ENCODE measurements at regions not wholly inside any gene's neighbourhood (a gene's known extent, or its start where the extent isn't known, plus 50 kb on each side); places are given as distances from the start of the nearest gene placed in this dataset.

DNA sequence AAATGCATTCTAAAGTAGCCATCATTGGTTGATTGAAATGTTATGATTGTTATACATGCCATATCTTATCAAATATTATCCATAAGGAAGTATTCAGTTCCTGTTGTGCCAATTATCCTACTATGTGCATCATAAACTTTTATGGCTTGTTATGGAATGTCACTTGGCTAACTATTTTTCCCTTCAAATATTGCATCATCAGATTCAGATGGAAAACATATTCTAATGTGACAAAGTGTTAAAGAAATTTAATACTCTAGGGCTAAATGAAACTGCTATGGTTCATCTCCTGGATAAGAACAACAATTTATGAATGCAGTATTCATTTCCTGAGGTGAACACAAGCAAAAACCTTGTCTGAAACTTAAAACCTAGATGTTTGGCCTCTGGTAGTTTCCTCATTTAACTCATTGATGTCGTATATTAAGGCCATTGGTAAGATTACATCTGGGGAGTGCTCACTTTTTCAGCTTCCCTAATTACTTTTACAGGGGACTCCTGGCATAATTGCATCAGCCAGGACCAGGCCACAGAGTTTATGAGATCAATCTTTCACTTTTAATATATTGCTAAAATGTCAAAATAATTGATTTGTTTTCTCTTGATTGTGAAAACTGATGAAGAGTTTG, 134.9 kb upstream of the CEP162 start:
- no peak for DNase-seq
- H3F3A ChIP-seq (replicated peaks; ENCODE audit: insufficient read depth), result no peaks in the 10 kb centered on the region
- ChIA-PET CTCF (no interaction called here), POLR2A (no interaction called here)
- H3K79me2 ChIP-seq (ENCODE audit: insufficient read depth), result no peaks in the 10 kb centered on the region
- no peak overlapping the region for H3K4me3 ChIP-seq (ENCODE audit: low read depth in 2 of 2, low read length in 1 of 2)
- no peaks in the 10 kb centered on the region for H3K27me3 ChIP-seq (ENCODE audit: insufficient read depth)
- H3K9me2 ChIP-seq, result no peaks in the 10 kb centered on the region
- H4K20me1 ChIP-seq (ENCODE audit: insufficient read depth), result no peaks in the 10 kb centered on the region
- H3K27ac ChIP-seq (ENCODE audit: low read depth in 2 of 2, low read length in 1 of 2), result no peak overlapping the region
- no peaks in the 10 kb centered on the region; a peak in 1 of 4 replicates for H3K4me1 ChIP-seq (ENCODE audit: control insufficient read depth in 1 of 2, insufficient read depth in 2 of 2, low read depth in 1 of 2, low read length in 1 of 2)
- TF ChIP-seq, protein P1, sequence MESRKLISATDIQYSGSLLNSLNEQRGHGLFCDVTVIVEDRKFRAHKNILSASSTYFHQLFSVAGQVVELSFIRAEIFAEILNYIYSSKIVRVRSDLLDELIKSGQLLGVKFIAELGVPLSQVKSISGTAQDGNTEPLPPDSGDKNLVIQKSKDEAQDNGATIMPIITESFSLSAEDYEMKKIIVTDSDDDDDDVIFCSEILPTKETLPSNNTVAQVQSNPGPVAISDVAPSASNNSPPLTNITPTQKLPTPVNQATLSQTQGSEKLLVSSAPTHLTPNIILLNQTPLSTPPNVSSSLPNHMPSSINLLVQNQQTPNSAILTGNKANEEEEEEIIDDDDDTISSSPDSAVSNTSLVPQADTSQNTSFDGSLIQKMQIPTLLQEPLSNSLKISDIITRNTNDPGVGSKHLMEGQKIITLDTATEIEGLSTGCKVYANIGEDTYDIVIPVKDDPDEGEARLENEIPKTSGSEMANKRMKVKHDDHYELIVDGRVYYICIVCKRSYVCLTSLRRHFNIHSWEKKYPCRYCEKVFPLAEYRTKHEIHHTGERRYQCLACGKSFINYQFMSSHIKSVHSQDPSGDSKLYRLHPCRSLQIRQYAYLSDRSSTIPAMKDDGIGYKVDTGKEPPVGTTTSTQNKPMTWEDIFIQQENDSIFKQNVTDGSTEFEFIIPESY (IDR thresholded peaks at IDR 0.05; ENCODE audit: borderline replicate concordance, low read depth), result no peak
- TF ChIP-seq TAF1 (IDR thresholded peaks at IDR 0.05; ENCODE audit: borderline replicate concordance, low read depth, low read length) (no peak), NFIC (IDR thresholded peaks at IDR 0.05; ENCODE audit: borderline replicate concordance) (no peak), MXI1 (IDR thresholded peaks at IDR 0.05; ENCODE audit: low read depth, low read length) (no peak), ELF1 (IDR thresholded peaks at IDR 0.05) (no peak), SMC3 (IDR thresholded peaks at IDR 0.05; ENCODE audit: low read depth, low read length) (no peak), EP300 (IDR thresholded peaks at IDR 0.05; ENCODE audit: borderline replicate concordance in 1 of 2, low read depth in 1 of 2, low read length in 1 of 2) (no peak), RFX5 (IDR thresholded peaks at IDR 0.05; ENCODE audit: low read length) (no peak), SIN3A (IDR thresholded peaks at IDR 0.05; ENCODE audit: borderline replicate concordance, low read depth, low read length) (no peak), RXRA (IDR thresholded peaks at IDR 0.05; ENCODE audit: borderline replicate concordance, low read depth) (no peak)
- TF ChIP-seq, protein P2, sequence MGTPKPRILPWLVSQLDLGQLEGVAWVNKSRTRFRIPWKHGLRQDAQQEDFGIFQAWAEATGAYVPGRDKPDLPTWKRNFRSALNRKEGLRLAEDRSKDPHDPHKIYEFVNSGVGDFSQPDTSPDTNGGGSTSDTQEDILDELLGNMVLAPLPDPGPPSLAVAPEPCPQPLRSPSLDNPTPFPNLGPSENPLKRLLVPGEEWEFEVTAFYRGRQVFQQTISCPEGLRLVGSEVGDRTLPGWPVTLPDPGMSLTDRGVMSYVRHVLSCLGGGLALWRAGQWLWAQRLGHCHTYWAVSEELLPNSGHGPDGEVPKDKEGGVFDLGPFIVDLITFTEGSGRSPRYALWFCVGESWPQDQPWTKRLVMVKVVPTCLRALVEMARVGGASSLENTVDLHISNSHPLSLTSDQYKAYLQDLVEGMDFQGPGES (IDR thresholded peaks at IDR 0.05; ENCODE audit: low read depth, low read length), result no peak
- TF ChIP-seq, protein P3, sequence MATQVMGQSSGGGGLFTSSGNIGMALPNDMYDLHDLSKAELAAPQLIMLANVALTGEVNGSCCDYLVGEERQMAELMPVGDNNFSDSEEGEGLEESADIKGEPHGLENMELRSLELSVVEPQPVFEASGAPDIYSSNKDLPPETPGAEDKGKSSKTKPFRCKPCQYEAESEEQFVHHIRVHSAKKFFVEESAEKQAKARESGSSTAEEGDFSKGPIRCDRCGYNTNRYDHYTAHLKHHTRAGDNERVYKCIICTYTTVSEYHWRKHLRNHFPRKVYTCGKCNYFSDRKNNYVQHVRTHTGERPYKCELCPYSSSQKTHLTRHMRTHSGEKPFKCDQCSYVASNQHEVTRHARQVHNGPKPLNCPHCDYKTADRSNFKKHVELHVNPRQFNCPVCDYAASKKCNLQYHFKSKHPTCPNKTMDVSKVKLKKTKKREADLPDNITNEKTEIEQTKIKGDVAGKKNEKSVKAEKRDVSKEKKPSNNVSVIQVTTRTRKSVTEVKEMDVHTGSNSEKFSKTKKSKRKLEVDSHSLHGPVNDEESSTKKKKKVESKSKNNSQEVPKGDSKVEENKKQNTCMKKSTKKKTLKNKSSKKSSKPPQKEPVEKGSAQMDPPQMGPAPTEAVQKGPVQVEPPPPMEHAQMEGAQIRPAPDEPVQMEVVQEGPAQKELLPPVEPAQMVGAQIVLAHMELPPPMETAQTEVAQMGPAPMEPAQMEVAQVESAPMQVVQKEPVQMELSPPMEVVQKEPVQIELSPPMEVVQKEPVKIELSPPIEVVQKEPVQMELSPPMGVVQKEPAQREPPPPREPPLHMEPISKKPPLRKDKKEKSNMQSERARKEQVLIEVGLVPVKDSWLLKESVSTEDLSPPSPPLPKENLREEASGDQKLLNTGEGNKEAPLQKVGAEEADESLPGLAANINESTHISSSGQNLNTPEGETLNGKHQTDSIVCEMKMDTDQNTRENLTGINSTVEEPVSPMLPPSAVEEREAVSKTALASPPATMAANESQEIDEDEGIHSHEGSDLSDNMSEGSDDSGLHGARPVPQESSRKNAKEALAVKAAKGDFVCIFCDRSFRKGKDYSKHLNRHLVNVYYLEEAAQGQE (IDR thresholded peaks at IDR 0.05; ENCODE audit: low read depth, low read length), result no peak
- WGBS (ENCODE audit: low lambda C conversion rate), result 6% methylated on average over 1 of the region's 1 CpG
- no peaks in the 10 kb centered on the region for H3K9me3 ChIP-seq
- no peak overlapping the region for H2AFZ ChIP-seq (ENCODE audit: low read depth)
- H3K36me3 ChIP-seq (replicated peaks in 1 of 2; ENCODE audit: control insufficient read depth in 1 of 2, insufficient read depth in 2 of 2, low read length in 1 of 2), result no peaks in the 10 kb centered on the region
- no peak overlapping the region for H3K9ac ChIP-seq
- no peak overlapping the region for H3K4me2 ChIP-seq
